IMR-90 (cell line): ENCODE measurements at regions not wholly inside any gene's neighbourhood (a gene's known extent, or its start where the extent isn't known, plus 50 kb on each side); places are given as distances from the start of the nearest gene placed in this dataset.

Experiments
- ATAC-seq: fragments of 200-7000 bp; cut with Tn5 transposase; 2 replicates; pipeline ENCODE4 v1.9.1; 2020; ENCODE audit warnings: low read depth, mild to moderate bottlenecking, moderate library complexity
- BruUV-seq: library from RNA; stranded (reverse); fragments of 400-500 nt; replicated peaks from 2 replicates; lab custom pipeline; 2021; lab: Mats Ljungman, UMichigan
- CTCF ChIA-PET: fragments of 300-600 bp; formaldehyde crosslinking; extraction: SDS; loops from one replicate; lab custom pipeline; 2021; ENCODE audit warnings: antibody characterized with exemption; lab: Yijun Ruan, JAX
- POLR2A ChIA-PET: fragments of 300-600 bp; sonication (Branson Sonifier 250); formaldehyde crosslinking; loops from one replicate; lab custom pipeline; 2022; ENCODE audit warnings: antibody characterized with exemption; ENCODE audit not compliant: unreplicated experiment; lab: Charles Lee
- DNase-seq: peaks from one replicate; pipeline ENCODE4 v3.0.0; 2013
- H2AFZ ChIP-seq: replicated peaks from 2 replicates; pipeline ENCODE3; 2013; ENCODE audit warnings: low read length, mild to moderate bottlenecking; ENCODE audit not compliant: poor library complexity
- H2AK5ac ChIP-seq: 2 replicates; pipeline ENCODE4 v1.6.1; 2013; ENCODE audit warnings: low read depth, low read length, inconsistent platforms
- H2AK9ac ChIP-seq: replicated peaks from 2 replicates; pipeline ENCODE3; 2013; ENCODE audit warnings: mild to moderate bottlenecking, low read depth, low read length, moderate library complexity; ENCODE audit not compliant: poor library complexity
- H2BK120ac ChIP-seq: 2 replicates; pipeline ENCODE4 v1.6.1; 2013; ENCODE audit warnings: low read depth, low read length, inconsistent platforms
- H2BK15ac ChIP-seq: 3 replicates; pipeline ENCODE4 v1.6.1; 2013; ENCODE audit warnings: low read depth, low read length, inconsistent platforms
- H2BK20ac ChIP-seq: 2 replicates; pipeline ENCODE4 v1.6.1; 2013; ENCODE audit warnings: low read depth, mild to moderate bottlenecking, inconsistent platforms, low read length, moderate library complexity
- H2BK5ac ChIP-seq: 2 replicates; pipeline ENCODE4 v1.6.1; 2013; ENCODE audit warnings: mild to moderate bottlenecking, low read depth, low read length, inconsistent platforms; ENCODE audit not compliant: poor library complexity, severe bottlenecking
- H3K14ac ChIP-seq: replicated peaks from 2 replicates; pipeline ENCODE4 v1.6.1; 2013; ENCODE audit warnings: low read depth, low read length, inconsistent platforms
- H3K18ac ChIP-seq: 2 replicates; pipeline ENCODE4 v1.6.1; 2013; ENCODE audit warnings: low read depth, low read length, control low read depth
- H3K23ac ChIP-seq: 2 replicates; pipeline ENCODE4 v1.6.1; 2013; ENCODE audit warnings: low read depth, low read length, inconsistent platforms
- H3K27ac ChIP-seq: 2 replicates; pipeline ENCODE4 v1.5.1; 2013; ENCODE audit warnings: mild to moderate bottlenecking, control low read depth, low read length; ENCODE audit not compliant: insufficient read depth
- H3K27me3 ChIP-seq: 2 replicates; pipeline ENCODE4 v1.6.1; 2013; ENCODE audit warnings: low read length; ENCODE audit not compliant: control insufficient read depth, insufficient read depth
- H3K36me3 ChIP-seq: 2 replicates; pipeline ENCODE4 v1.6.1; 2013; ENCODE audit warnings: low read length, mixed read lengths; ENCODE audit not compliant: control insufficient read depth, insufficient read depth
- H3K4ac ChIP-seq: 2 replicates; pipeline ENCODE4 v1.6.1; 2013; ENCODE audit warnings: low read depth, low read length, inconsistent platforms
- H3K4me1 ChIP-seq: 2 replicates; pipeline ENCODE4 v1.6.1; 2013; ENCODE audit warnings: low read length, mixed read lengths; ENCODE audit not compliant: control insufficient read depth, insufficient read depth
- H3K4me2 ChIP-seq: 2 replicates; pipeline ENCODE4 v1.6.1; 2013; ENCODE audit warnings: low read depth, mild to moderate bottlenecking, control low read depth, low read length, moderate library complexity
- H3K4me3 ChIP-seq: 2 replicates; pipeline ENCODE4 v1.5.1; 2013; ENCODE audit warnings: low read depth, mild to moderate bottlenecking, control low read depth, low read length, moderate library complexity; ENCODE audit not compliant: insufficient read depth
- H3K56ac ChIP-seq: 2 replicates; pipeline ENCODE4 v1.6.1; 2013; ENCODE audit warnings: low read length, inconsistent platforms; ENCODE audit not compliant: insufficient read depth; ENCODE audit errors: extremely low read depth
- H3K79me1 ChIP-seq, 2 experiments: 2 replicates each; pipeline ENCODE4 v1.6.1; 2013; ENCODE audit warnings: low read length in 2 of 2, inconsistent platforms in 1 of 2, low read depth in 1 of 2
- H3K9ac ChIP-seq: 2 replicates; pipeline ENCODE4 v1.6.1; 2013; ENCODE audit warnings: low read depth, low read length, control low read depth
- H3K9me1 ChIP-seq: 2 replicates; pipeline ENCODE4 v1.6.1; 2013; ENCODE audit warnings: low read length, inconsistent platforms; ENCODE audit not compliant: insufficient read depth
- H3K9me3 ChIP-seq: 2 replicates; pipeline ENCODE4 v1.6.1; 2013; ENCODE audit warnings: low read length; ENCODE audit not compliant: control insufficient read depth, insufficient read depth
- H4K20me1 ChIP-seq: 2 replicates; pipeline ENCODE4 v1.6.1; 2013; ENCODE audit warnings: low read length, inconsistent platforms; ENCODE audit not compliant: insufficient read depth
- H4K5ac ChIP-seq: 2 replicates; pipeline ENCODE4 v1.6.1; 2013; ENCODE audit warnings: mild to moderate bottlenecking, low read depth, low read length, control low read depth
- H4K8ac ChIP-seq, 2 experiments: 2 replicates each; pipeline ENCODE4 v1.6.1; 2013; ENCODE audit warnings: low read depth in 2 of 2, low read length in 2 of 2, control low read depth in 1 of 2, inconsistent platforms in 1 of 2
- H4K91ac ChIP-seq: 2 replicates; pipeline ENCODE4 v1.6.1; 2013; ENCODE audit warnings: low read depth, low read length, inconsistent platforms; ENCODE audit not compliant: insufficient read depth
- CHD1 ChIP-seq: IDR thresholded peaks from 2 replicates; pipeline ENCODE4 v1.6.1; 2012; ENCODE audit warnings: low read depth, low read length, improper control_type of control experiment
- MAFK ChIP-seq: IDR thresholded peaks from 2 replicates; pipeline ENCODE4 v1.6.1; 2012; ENCODE audit warnings: low read depth, low read length, improper control_type of control experiment
- MXI1 ChIP-seq: IDR thresholded peaks from 2 replicates; pipeline ENCODE4 v1.6.1; 2012; ENCODE audit warnings: low read depth, mild to moderate bottlenecking, low read length, moderate library complexity, borderline replicate concordance
- NFE2L2 ChIP-seq: fragments of 150-350 bp; IDR thresholded peaks from 2 replicates; pipeline ENCODE4 v1.6.1; 2016; ENCODE audit warnings: low read depth, mild to moderate bottlenecking, low read length
- POLR2A ChIP-seq: IDR thresholded peaks from 2 replicates; pipeline ENCODE4 v1.6.1; 2012; ENCODE audit warnings: mild to moderate bottlenecking, low read depth, low read length
- RAD21 ChIP-seq: IDR thresholded peaks from 2 replicates; pipeline ENCODE4 v1.6.1; 2012; ENCODE audit warnings: low read length, improper control_type of control experiment
- SMC3 ChIP-seq: fragments of 150-350 bp; IDR thresholded peaks from 2 replicates; pipeline ENCODE4 v1.6.1; 2016; ENCODE audit warnings: low read depth, mild to moderate bottlenecking, antibody characterized with exemption, low read length, moderate library complexity
- WGBS, 2 experiments: methylation state at CpG; one replicate each; pipeline versions ENCODE4 v1.1.5 to v1.1.7; 2013; ENCODE audit warnings: missing lambda C conversion rate in 2 of 2; ENCODE audit not compliant: insufficient read length in 1 of 2; ENCODE audit errors: extremely low coverage in 2 of 2; 5-methylcytosine and 5-hydroxymethylcytosine counted together
- dilution Hi-C: fragments of 300-500 bp; cut with HindIII; formaldehyde crosslinking; loops from one replicate; pipeline ENCODE4 v1.14.3; 2018; ENCODE audit warnings: low sequenced_read_pairs; ENCODE audit not compliant: unreplicated experiment
- in situ Hi-C: fragments of 300-500 bp; cut with MboI; formaldehyde crosslinking; loops from 3 replicates; pipeline ENCODE4 v1.14.3; 2019; ENCODE audit warnings: low sequenced_read_pairs, inconsistent platforms, mixed read lengths
- intact Hi-C: fragments of 100-400 bp; cut with micrococcal nuclease; formaldehyde crosslinking; loops from 2 replicates; pipeline ENCODE4 v1.10.0; 2022

DNA sequence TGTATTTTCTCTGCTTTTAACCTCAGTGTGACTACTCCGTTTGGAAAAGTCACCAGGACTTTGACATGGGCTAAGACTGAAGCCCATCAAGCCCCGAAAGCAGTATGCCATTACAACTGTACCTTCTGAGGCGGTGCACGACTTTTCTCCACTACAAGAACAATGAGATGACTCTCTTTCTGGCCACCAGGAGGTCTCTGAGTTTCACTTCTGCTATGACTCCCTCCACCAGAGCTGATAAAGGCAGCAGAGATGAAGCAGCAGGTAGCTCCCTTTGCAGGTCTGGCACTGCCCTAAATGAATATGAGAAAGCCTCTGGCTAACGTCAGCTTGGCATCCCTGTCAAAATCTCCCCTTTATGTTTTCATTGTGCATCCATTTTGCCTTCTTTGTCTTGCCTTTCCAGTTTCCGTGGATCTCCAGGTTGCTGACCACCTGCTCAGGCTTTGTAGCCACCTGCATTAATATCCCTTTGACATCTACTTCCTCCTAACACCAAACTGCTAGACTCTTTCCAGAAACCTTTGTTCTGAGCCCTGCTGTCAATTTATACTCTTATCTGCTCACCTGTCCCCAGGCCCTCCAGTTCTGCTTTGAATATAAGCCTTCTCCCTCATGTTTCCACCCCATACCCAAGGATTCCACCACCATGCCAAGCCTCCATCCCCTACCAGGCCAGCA lies 221.7 kb downstream of the ZNF608 start:
- no peak for TF ChIP-seq CHD1
- TF ChIP-seq MAFK = no peak
- TF ChIP-seq RAD21 = no peak
- TF ChIP-seq NFE2L2 = no peak
- no peak for TF ChIP-seq POLR2A
- no peak for TF ChIP-seq SMC3
- TF ChIP-seq MXI1 = no peak
- Histone ChIP-seq H3K4me2 (no peak overlapping the region), H3K14ac (no peak overlapping the region), H2AFZ (no peak overlapping the region), H2BK20ac (no peak overlapping the region), H3K23ac (no peak overlapping the region), H3K36me3 (no peaks in the 10 kb centered on the region), H3K4me3 (no peak overlapping the region), H4K5ac (no peak overlapping the region), H2AK9ac (no peak overlapping the region), H3K9ac (no peak overlapping the region), H2BK120ac (no peak overlapping the region), H2AK5ac (no peak overlapping the region), H4K20me1 (no peaks in the 10 kb centered on the region), H4K91ac (no peak overlapping the region), H3K9me1 (no peaks in the 10 kb centered on the region), H3K56ac (no peak overlapping the region), H3K27ac (no peak overlapping the region), H3K4ac (no peak overlapping the region), H4K8ac (no peak overlapping the region), H3K27me3 (peaks cover 2% of the 10 kb centered on the region), H3K18ac (no peak overlapping the region), H3K4me1 (peaks cover 7% of the 10 kb centered on the region), H3K9me3 (no peaks in the 10 kb centered on the region), H2BK15ac (no peak overlapping the region), H3K79me1 (no peaks in the 10 kb centered on the region), H2BK5ac (no peak overlapping the region)
- ChIA-PET CTCF (no interaction called here), POLR2A (no interaction called here)
- no peak for DNase-seq
- no TSS peak for BruUV-seq
- intact Hi-C loops (no loop called here), in situ Hi-C loops (no loop called here), dilution Hi-C loops (no loop called here)
- ATAC-seq = no peak
- WGBS, 2 experiments = 78% methylated on average over 3 of the region's 6 CpGs; no CpG with 5 or more reads in 1 of the 2 experiments
